ENCODE measurements at regions not wholly inside any gene's neighbourhood (a gene's known extent, or its start where the extent isn't known, plus 50 kb on each side); places are given as distances from the start of the nearest gene placed in this dataset.

DNA sequence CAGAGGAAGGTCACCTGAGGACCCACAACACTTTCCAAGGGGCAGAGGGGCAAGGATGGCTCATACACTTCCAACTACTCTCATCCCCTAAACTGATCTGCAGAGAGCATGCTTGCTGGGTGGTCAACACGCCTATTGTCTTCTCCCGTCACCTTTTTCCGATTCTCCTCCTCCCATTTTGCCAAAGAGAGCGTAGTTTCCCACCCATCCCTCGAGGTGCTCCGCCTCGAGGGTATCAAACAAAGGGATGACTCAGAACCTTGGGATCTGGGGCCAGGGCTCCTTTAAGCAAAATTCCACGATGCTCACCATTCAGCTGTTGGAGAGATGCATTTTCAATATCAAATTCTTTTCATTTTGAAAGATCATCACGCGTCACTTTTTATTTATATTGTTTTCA, 507.5 kb upstream of the SULF2 start:
- TF ChIP-seq, protein P1, sequence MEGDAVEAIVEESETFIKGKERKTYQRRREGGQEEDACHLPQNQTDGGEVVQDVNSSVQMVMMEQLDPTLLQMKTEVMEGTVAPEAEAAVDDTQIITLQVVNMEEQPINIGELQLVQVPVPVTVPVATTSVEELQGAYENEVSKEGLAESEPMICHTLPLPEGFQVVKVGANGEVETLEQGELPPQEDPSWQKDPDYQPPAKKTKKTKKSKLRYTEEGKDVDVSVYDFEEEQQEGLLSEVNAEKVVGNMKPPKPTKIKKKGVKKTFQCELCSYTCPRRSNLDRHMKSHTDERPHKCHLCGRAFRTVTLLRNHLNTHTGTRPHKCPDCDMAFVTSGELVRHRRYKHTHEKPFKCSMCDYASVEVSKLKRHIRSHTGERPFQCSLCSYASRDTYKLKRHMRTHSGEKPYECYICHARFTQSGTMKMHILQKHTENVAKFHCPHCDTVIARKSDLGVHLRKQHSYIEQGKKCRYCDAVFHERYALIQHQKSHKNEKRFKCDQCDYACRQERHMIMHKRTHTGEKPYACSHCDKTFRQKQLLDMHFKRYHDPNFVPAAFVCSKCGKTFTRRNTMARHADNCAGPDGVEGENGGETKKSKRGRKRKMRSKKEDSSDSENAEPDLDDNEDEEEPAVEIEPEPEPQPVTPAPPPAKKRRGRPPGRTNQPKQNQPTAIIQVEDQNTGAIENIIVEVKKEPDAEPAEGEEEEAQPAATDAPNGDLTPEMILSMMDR (IDR thresholded peaks at IDR 0.05): no peak
- no peak for TF ChIP-seq POLR2A (IDR thresholded peaks at IDR 0.05)

Data from body of pancreas (tissue), 4 donors.